NCI-H748 (cell line): ENCODE measurements at regions not wholly inside any gene's neighbourhood (a gene's known extent, or its start where the extent isn't known, plus 50 kb on each side); places are given as distances from the start of the nearest gene placed in this dataset.
A peak's percentile ranks its signal among the peaks of the same experiment; 100 is the strongest.

Experiments used
- DNase-seq: peaks from one replicate; lab custom pipeline; 2025; ENCODE audit not compliant: unreplicated experiment; lab: John Stamatoyannopoulos, UW

DNA sequence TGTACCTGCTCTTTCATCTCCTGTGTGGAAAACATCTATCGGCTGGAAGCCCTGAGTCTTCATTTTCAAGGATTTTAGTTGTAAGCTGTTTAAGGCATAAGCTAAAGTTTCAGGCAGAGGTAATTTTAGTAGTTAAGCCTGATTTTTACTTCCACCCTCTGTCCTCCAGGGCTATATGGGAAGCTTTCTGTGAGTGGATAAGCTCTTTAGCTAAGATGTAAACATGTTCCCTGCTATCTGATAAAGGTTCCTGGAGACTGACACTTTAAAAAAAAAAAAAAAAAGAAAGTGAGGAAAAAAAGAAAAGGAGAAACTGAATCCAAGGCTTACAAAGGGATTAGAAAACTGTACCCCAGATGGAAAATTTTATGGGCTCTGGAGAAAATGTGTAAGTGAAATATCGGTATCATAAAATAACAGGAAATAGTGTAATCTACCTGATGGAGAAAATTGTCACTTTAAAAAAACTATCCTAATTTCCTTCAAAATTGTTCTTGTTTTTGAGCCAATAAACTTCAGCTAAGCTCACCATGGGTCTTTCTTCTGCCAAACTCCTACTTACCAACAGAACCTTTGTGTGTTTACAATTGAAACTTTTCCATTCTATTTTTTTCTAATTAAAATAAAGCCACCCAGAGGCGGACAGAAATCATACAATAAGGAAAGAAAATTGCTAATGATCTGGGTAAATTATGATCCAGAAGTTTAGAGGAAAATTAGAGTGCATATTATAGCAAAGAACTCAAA, 180.5 kb downstream of the TGFB2 start:
- DNase-seq: no peak

- no peak for DNase-seq
These were observed 181.1 kb downstream of the TGFB2 start for GRCh38 chr1:218526198-218526580.

GRCh38 chr1:218527737-218528136, 182.6 kb downstream of the TGFB2 start:
- DNase-seq: no peak

- no peak for DNase-seq
These were observed 184.6 kb downstream of the TGFB2 start for GRCh38 chr1:218529646-218530300.

DNA sequence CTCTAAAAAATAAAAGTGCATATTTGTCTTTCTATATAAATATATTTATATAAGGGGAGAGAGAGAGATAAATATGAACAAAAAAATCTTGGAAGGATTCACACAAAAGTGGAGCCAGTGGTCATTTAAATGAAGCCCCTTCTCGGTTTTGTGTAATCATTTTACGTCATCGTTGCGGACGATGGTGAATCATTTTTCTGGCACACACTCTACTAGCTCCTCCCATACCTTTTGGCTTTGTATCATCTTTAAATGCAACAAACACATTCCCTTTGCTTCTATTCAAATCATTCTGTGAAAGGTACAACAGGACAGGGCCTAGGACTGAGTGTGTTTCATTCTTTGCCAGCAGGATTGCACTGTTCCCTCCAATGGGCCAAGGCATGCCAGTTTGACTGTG, 186.8 kb downstream of the TGFB2 start:
- no peak for DNase-seq

DNA sequence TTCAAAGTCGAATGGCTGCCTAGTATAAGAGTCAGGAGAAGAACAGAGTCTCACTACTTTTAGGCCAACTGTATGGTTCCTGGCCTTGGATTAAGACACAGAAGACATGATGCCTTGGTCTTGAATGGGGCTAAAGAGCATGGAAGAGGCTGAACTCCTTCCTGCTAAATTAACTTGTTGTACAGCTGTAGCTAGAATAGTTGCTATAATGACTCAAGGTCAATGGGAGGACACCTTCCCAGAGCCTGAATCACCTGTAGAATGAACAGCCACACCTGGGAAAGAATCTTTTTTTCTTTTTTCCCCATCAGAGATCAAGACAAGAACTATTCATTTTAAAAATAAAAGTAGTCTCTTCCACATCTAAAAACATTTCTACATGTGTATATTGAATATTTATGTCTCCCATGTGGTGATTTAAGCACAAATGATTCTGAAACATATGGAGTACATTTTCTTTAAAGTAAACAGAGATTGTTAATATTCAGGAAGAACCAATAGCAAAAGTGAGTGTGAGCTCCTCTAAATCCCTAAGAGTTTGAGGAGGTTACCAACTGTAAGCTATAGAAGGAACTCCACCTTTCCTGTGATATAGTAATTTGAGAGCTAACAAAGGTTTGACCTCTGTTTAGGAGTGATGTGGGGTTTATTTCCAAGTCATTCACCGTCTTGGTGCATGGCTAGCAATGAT, 191.3 kb downstream of the TGFB2 start:
- DNase-seq: no peak

DNA sequence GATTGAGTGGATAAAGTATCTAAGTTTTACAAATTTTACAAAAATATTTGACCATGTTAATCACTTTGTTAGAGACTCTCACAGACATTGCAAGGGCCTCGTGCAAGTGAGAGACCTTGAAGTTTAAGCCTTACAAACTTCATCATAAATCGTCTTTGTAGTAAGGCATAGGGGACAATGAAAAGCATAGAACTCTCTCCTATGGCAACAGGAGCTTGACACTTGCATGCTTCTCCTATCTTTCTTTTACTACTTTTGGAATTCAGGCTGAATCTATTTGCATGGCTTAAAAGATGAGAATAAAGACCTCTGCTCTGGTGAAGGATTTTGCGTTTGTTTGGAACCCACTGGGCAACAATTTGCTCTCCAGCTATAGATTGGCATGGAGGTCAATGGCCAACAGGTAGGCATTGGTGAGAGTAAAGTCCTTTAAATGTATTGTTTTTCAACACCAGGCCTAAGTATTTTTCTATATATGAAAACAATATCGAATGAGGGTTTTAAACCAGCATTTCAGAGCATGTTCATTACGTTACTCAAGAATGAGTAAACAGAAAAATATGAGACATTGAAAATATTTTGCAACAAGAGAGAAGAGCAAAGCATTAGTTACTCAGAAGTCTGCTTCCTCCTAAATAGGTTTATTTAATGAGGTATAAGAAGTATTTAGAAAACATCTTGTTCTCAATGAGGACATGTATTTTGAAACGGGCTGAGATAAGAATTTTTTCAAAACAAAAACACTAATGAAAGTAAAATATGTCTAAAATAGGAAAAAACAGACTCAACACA, 192.2 kb downstream of the TGFB2 start:
- DNase-seq: no peak

DNA sequence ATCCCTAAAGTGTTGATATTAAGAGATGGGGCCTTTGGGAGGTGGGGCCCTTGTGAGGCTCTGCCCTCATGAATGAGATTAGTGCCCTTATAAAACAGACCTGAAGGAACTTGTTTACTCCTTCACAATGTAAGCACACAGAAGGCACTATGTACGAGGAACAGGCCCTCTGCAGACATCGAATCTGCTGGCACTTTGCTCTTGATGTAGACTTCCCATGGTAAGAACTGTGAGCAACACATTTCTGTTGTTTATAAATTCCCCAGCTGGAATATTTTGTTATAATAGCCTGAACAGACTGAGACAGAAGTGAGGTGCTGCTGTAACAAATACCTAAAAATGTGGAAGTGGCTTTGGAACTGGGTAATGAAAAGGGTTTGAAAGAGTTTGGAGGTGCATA, 193.2 kb downstream of the TGFB2 start:
- DNase-seq: no peak

- DNase-seq: no peak
These were observed 201.2 kb downstream of the TGFB2 start for GRCh38 chr1:218546314-218546713.

DNA sequence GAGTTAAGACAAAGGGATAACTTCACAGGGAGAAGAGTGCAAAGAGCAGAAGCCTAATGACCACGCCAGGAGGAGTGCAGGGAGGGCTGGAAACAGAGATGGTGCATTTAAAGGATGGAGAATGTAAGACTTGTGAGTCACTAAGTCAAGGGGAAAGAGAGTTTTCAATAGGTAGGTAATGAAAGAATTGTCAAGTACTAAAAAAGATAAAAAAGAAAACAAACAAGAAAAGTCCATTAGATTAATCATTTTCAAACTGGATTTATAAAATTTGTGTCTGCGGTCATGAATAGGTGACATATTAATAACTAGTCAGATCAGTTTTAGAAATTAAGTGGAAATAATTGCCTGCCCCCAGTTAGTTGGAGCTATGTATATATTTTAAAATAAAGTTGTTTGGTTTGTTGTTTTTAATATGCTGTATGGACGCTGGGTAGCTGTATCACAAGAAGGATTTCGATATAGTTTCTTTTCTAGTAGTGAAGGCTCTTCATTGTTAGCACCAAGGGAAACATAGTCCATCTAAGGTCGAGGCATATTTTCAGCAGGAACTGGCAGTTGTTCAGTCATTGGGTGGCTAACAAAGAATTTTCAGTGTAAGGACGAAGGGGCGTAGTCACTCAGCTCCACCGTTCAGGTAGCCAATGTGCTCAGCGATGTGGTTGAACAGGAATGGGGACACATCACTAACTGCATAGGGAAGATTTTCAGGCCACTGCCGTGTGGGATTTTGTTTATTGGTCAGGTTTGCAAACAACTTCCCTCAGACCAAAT, 203.0 kb downstream of the TGFB2 start:
- DNase-seq: no peak

DNA sequence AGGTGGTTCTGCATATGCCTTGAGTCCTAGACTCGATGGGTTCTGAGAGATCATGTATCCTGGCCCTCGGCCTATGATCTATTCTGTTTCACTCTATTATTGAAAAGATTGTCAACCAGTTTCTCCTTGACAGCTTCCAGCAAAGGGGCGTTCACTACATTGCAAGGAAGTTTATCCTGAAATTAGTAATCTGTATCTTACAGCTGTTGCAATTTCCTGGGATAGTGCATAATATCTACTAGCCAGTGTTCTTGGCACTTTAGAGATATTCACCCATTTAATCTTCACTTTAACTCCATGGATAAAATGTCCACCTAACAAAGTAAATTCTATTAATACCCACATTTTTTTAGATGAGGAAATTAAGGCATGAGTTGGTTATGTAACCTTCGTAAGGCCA, 203.6 kb downstream of the TGFB2 start:
- no peak for DNase-seq

- no peak for DNase-seq
These were observed 208.1 kb downstream of the TGFB2 start for GRCh38 chr1:218553197-218553596.

DNA sequence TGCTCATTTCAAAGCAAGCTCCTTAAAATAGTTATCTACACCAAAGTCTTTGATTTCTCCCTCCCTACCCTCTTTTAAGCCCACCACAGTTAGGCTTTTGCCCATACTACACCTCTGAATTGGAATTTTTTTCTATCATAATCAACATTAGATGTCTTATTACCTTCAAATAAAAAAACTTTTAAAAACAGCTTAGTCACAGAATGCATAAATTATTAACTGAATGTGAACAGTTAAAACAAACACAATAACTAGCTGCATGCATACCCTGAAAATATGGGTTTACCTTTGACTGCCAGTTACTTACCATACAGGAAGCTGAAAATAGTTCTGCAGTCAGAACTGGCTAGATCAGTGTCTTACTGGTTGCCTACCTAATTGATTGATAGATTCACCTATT, 210.9 kb downstream of the TGFB2 start:
- no peak for DNase-seq

- DNase-seq: peak; percentile 94
These were observed 212.6 kb downstream of the TGFB2 start for GRCh38 chr1:218557731-218558130.

- DNase-seq: peak; percentile 69
These were observed 213.2 kb downstream of the TGFB2 start for GRCh38 chr1:218558271-218558810.

DNA sequence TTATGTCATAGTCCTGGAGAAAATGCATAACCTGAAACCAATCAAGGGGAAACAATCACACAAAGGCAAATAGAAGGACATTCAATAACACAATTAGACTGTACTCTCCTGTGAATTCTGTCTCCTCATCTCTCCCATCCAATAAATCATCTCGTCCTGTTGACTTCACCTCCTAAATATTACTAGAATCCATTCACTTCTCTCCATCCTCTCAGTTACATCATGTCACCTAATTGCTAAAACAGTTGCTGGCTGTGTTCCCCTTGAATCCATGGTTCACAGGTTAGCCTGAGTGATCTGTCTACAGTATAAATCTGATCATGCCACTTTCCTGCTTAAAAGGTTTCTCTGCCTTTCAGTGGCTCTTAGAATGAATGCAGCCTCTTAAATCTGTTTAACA, 220.2 kb downstream of the TGFB2 start:
- peak; percentile 33 for DNase-seq

GRCh38 chr1:218568962-218569550, 223.9 kb downstream of the TGFB2 start:
- no peak for DNase-seq

DNA sequence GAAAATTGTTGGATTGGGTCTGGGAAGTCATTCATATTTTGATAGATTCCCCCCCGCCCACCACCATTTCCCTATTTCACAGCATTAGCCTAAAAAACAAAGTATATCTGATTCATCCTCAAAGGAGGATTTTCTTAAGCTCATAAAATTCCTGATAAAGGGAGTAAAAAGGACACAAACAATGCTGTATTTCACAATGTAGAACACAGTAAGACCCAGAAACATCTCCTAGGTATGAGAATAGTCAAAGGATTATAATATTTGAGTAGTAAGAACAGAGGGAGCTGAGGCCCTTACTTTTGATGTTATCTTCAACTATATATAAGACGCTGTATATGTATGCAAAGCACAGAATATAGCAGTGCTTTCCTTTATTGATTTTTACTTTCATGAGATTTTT, 225.3 kb downstream of the TGFB2 start:
- DNase-seq: no peak

DNA sequence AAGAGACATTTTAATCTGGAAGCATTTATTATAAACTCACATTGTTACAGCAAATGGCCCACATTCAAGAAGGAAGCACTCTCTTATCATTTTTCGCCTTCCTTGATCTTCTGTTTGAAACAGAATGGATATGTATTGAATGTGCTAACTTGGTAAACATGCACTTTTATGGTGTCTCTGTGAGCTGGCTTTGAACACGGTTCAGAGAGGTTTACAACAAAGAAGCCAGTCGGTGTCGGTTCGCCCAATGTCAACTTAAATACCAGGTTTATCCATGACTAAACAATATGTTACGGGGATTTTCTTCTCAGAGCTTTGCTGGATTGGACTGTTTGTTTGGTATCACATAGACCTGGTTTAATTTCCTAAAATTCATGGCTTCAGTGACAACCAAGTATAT, 226.4 kb downstream of the TGFB2 start:
- no peak for DNase-seq

DNA sequence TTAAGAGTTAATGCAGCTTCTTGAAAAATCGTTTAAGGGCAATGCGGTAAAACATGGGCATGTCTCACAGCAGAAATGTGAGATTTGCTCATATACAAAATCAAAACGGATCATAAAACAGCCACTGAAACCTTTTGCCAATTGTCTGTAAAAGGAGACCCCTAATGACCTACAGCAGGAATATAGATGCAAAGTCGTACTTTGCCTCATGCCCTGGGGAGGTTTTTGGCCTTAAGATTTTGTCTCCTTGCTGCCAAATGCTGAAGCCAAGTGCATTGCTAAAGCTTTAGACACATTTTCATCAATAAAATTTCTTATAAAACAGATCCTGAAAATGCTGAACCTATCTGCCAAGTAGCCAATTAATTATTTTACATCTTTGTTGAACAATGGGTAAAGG, 226.9 kb downstream of the TGFB2 start:
- DNase-seq: no peak
